ENCODE measurements at regions not wholly inside any gene's neighbourhood (a gene's known extent, or its start where the extent isn't known, plus 50 kb on each side); places are given as distances from the start of the nearest gene placed in this dataset.
"Not testable (repeated sequence)": the region's sequence is repeated elsewhere in the genome, so short reads cannot be mapped to it uniquely, and the experiment has no call there.

GRCh38 chr11:71638801-71639519, 56.3 kb upstream of the KRTAP5-11 start:
- DNase-seq (ENCODE audit: low read depth), result peak; percentile 50

- DNase-seq (ENCODE audit: low read depth), result not testable (repeated sequence)
These were observed 56.8 kb upstream of the KRTAP5-11 start for GRCh38 chr11:71639520-71639849.

- DNase-seq (ENCODE audit: low read depth), result not testable (repeated sequence)
These were observed 57.2 kb upstream of the KRTAP5-11 start for GRCh38 chr11:71639916-71640315.

GRCh38 chr11:71647078-71647477, 64.4 kb upstream of the KRTAP5-11 start:
- DNase-seq (ENCODE audit: low read depth), result not testable (repeated sequence)

GRCh38 chr11:71652998-71653397, 70.3 kb upstream of the KRTAP5-11 start:
- DNase-seq (ENCODE audit: low read depth), result not testable (repeated sequence)

- not testable (repeated sequence) for DNase-seq (ENCODE audit: low read depth)
These were observed 71.7 kb upstream of the KRTAP5-11 start for GRCh38 chr11:71654423-71654822.

GRCh38 chr11:71655041-71655440, 72.4 kb upstream of the KRTAP5-11 start:
- DNase-seq (ENCODE audit: low read depth), result not testable (repeated sequence)

GRCh38 chr11:71656513-71656912, 73.8 kb upstream of the KRTAP5-11 start:
- not testable (repeated sequence) for DNase-seq (ENCODE audit: low read depth)

- not testable (repeated sequence) for DNase-seq (ENCODE audit: low read depth)
These were observed 82.3 kb upstream of the KRTAP5-11 start for GRCh38 chr11:71664941-71665340.

GRCh38 chr11:71698110-71698509, 115.4 kb upstream of the KRTAP5-11 start:
- DNase-seq (ENCODE audit: low read depth), result not testable (repeated sequence)

- DNase-seq (ENCODE audit: low read depth), result not testable (repeated sequence)
These were observed 116.3 kb upstream of the KRTAP5-11 start for GRCh38 chr11:71698961-71699360.

- not testable (repeated sequence) for DNase-seq (ENCODE audit: low read depth)
These were observed 119.0 kb upstream of the KRTAP5-11 start for GRCh38 chr11:71701435-71702291.

- DNase-seq (ENCODE audit: low read depth), result not testable (repeated sequence)
These were observed 122.5 kb upstream of the KRTAP5-11 start for GRCh38 chr11:71705086-71705737.

GRCh38 chr11:71705738-71706432, 123.2 kb upstream of the KRTAP5-11 start:
- not testable (repeated sequence) for DNase-seq (ENCODE audit: low read depth)

GRCh38 chr11:71707083-71707482, 124.4 kb upstream of the KRTAP5-11 start:
- not testable (repeated sequence) for DNase-seq (ENCODE audit: low read depth)

GRCh38 chr11:71709541-71709940, 123.5 kb upstream of the DEFB108B start:
- not testable (repeated sequence) for DNase-seq (ENCODE audit: low read depth)

- peak; percentile 62 for DNase-seq (ENCODE audit: low read depth)
These were observed 122.8 kb upstream of the DEFB108B start for GRCh38 chr11:71710171-71710671.

GRCh38 chr11:71710701-71711385, 122.2 kb upstream of the DEFB108B start:
- DNase-seq (ENCODE audit: low read depth), result not testable (repeated sequence)

GRCh38 chr11:71712350-71712749, 120.7 kb upstream of the DEFB108B start:
- not testable (repeated sequence) for DNase-seq (ENCODE audit: low read depth)

GRCh38 chr11:71712846-71713245, 120.2 kb upstream of the DEFB108B start:
- not testable (repeated sequence) for DNase-seq (ENCODE audit: low read depth)

- DNase-seq (ENCODE audit: low read depth), result not testable (repeated sequence)
These were observed 118.5 kb upstream of the DEFB108B start for GRCh38 chr11:71714510-71714909.

Measured in T follicular helper cell (primary cell).